ENCODE measurements at regions not wholly inside any gene's neighbourhood (a gene's known extent, or its start where the extent isn't known, plus 50 kb on each side); places are given as distances from the start of the nearest gene placed in this dataset.

DNA sequence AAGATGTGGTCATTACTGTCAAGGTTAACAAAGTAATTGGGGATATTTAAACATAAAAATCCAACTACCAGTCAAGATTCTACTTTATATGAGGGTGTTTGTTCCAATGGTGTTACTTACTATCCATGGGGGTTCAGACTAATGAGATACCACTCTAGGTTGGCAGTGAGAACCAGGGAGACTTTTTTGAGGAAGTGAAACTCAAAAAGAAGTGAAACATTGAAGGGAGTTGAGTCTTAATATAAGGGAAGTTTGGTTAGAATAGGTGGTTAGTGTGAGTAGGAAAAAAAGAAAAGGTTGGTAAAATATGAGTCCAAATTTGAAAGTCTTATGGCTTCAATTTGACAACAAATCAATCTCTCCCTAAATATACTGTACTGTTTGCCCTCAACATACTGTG is 123.6 kb upstream of the ANK3 start:
- Histone ChIP-seq H3K4me3 (ENCODE audit: low read length) (no peak overlapping the region), H3K27ac (ENCODE audit: low read length) (no peak overlapping the region), H3K27me3 (ENCODE audit: control insufficient read depth, insufficient read depth, low read length) (no peaks in the 10 kb centered on the region), H3K9me3 (ENCODE audit: control insufficient read depth, insufficient read depth, low read length) (no peaks in the 10 kb centered on the region), H3K36me3 (ENCODE audit: control insufficient read depth, insufficient read depth, low read length) (no peaks in the 10 kb centered on the region), H3K4me1 (ENCODE audit: control insufficient read depth, insufficient read depth, low read length) (no peaks in the 10 kb centered on the region)
- Mint-ChIP-seq H3K27ac (no peak overlapping the region), H3K4me3 (no peak overlapping the region), H3K9me3 (no peaks in the 10 kb centered on the region), H3K4me1 (no peaks in the 10 kb centered on the region), H3K27me3 (ENCODE audit: low read depth in 2 of 2) (no peaks in the 10 kb centered on the region), H3K36me3 (no peaks in the 10 kb centered on the region)
- ATAC-seq (no peak), DNase-seq (no peak)
- no peak for TF ChIP-seq CTCF (IDR thresholded peaks at IDR 0.05)
- intact Hi-C loops (cut with micrococcal nuclease) = no loop called here

GRCh38 chr10:60511477-60512229 is 122.0 kb upstream of the ANK3 start:
- H3K4me3 Mint-ChIP-seq = no peak overlapping the region
- ATAC-seq (no peak), DNase-seq (no peak)
- H3K36me3 Mint-ChIP-seq = no peaks in the 10 kb centered on the region
- Histone ChIP-seq H3K4me3 (ENCODE audit: low read length) (no peak overlapping the region), H3K36me3 (ENCODE audit: control insufficient read depth, insufficient read depth, low read length) (no peaks in the 10 kb centered on the region), H3K27ac (ENCODE audit: low read length) (no peak overlapping the region), H3K9me3 (ENCODE audit: control insufficient read depth, insufficient read depth, low read length) (no peaks in the 10 kb centered on the region), H3K27me3 (ENCODE audit: control insufficient read depth, insufficient read depth, low read length) (no peaks in the 10 kb centered on the region), H3K4me1 (ENCODE audit: control insufficient read depth, insufficient read depth, low read length) (no peaks in the 10 kb centered on the region)
- H3K27me3 Mint-ChIP-seq (ENCODE audit: low read depth in 2 of 2) = no peaks in the 10 kb centered on the region
- 75% methylated on average over 1 of the region's 2 CpGs for WGBS (ENCODE audit: insufficient coverage)
- no peak for TF ChIP-seq CTCF (IDR thresholded peaks at IDR 0.05)
- H3K9me3 Mint-ChIP-seq = no peaks in the 10 kb centered on the region
- intact Hi-C loops (cut with micrococcal nuclease) = no loop called here
- no peak overlapping the region for H3K27ac Mint-ChIP-seq
- H3K4me1 Mint-ChIP-seq = no peaks in the 10 kb centered on the region

- no peaks in the 10 kb centered on the region for H3K36me3 ChIP-seq (ENCODE audit: control insufficient read depth, insufficient read depth, low read length)
- intact Hi-C loops (cut with micrococcal nuclease) = no loop called here
- no peak overlapping the region for H3K27ac Mint-ChIP-seq
- TF ChIP-seq CTCF (IDR thresholded peaks at IDR 0.05) = no peak
- H3K4me1 Mint-ChIP-seq = no peaks in the 10 kb centered on the region
- H3K36me3 Mint-ChIP-seq = no peaks in the 10 kb centered on the region
- 95% methylated on average over 2 of the region's 2 CpGs for WGBS (ENCODE audit: insufficient coverage)
- ATAC-seq (no peak), DNase-seq (no peak)
- H3K4me1 ChIP-seq (ENCODE audit: control insufficient read depth, insufficient read depth, low read length) = no peaks in the 10 kb centered on the region
- no peaks in the 10 kb centered on the region for H3K9me3 ChIP-seq (ENCODE audit: control insufficient read depth, insufficient read depth, low read length)
- H3K27me3 ChIP-seq (ENCODE audit: control insufficient read depth, insufficient read depth, low read length) = no peaks in the 10 kb centered on the region
- H3K27me3 Mint-ChIP-seq (ENCODE audit: low read depth in 2 of 2) = no peaks in the 10 kb centered on the region
- no peak overlapping the region for H3K4me3 Mint-ChIP-seq
- no peaks in the 10 kb centered on the region for H3K9me3 Mint-ChIP-seq
- H3K27ac ChIP-seq (ENCODE audit: low read length) = no peak overlapping the region
- H3K4me3 ChIP-seq (ENCODE audit: low read length) = no peak overlapping the region
These were observed 119.2 kb upstream of the ANK3 start for GRCh38 chr10:60508831-60509230.

GRCh38 chr10:60508037-60508436 is 118.4 kb upstream of the ANK3 start:
- WGBS (ENCODE audit: insufficient coverage) = 100% methylated on average over 3 of the region's 3 CpGs
- no peak overlapping the region for H3K27ac Mint-ChIP-seq

More at GRCh38 chr10:60508037-60508436, 118.4 kb upstream of the ANK3 start:
- Mint-ChIP-seq H3K36me3 (no peaks in the 10 kb centered on the region), H3K9me3 (no peaks in the 10 kb centered on the region), H3K4me1 (no peaks in the 10 kb centered on the region), H3K27me3 (ENCODE audit: low read depth in 2 of 2) (no peaks in the 10 kb centered on the region), H3K4me3 (no peak overlapping the region)
- Histone ChIP-seq H3K4me3 (ENCODE audit: low read length) (no peak overlapping the region), H3K27me3 (ENCODE audit: control insufficient read depth, insufficient read depth, low read length) (no peaks in the 10 kb centered on the region), H3K27ac (ENCODE audit: low read length) (no peak overlapping the region), H3K9me3 (ENCODE audit: control insufficient read depth, insufficient read depth, low read length) (no peaks in the 10 kb centered on the region), H3K4me1 (ENCODE audit: control insufficient read depth, insufficient read depth, low read length) (no peaks in the 10 kb centered on the region), H3K36me3 (ENCODE audit: control insufficient read depth, insufficient read depth, low read length) (no peaks in the 10 kb centered on the region)
- no peak for DNase-seq
- no peak for ATAC-seq
- no peak for TF ChIP-seq CTCF (IDR thresholded peaks at IDR 0.05)
- intact Hi-C loops (cut with micrococcal nuclease) = no loop called here

Measured in natural killer cell (primary cell).